ENCODE measurements at regions not wholly inside any gene's neighbourhood (a gene's known extent, or its start where the extent isn't known, plus 50 kb on each side); places are given as distances from the start of the nearest gene placed in this dataset.

DNA sequence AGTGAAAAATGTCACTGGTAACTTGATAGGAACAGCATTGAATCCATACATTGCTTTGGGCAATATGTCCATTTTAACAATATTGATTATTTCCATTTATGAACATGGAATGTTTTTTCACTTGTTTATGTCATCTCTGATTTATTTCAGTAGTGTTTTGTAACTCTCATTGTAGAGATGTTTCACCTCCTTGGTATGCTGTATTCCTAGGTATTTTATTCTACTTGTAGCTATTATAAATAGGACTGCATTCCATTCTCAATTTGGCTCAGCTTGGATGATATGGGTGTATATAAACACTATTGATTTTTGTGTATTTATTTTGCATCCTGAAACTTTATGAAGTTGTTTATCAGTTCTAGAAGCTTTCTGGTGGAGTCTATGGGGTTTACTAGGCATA lies 730.3 kb downstream of the DOK5 start:
- no peak for TF ChIP-seq LEF1 (IDR thresholded peaks at IDR 0.05; ENCODE audit: borderline replicate concordance)
- TF ChIP-seq ARNT (IDR thresholded peaks at IDR 0.05): no peak
- TF ChIP-seq FOXK2 (IDR thresholded peaks at IDR 0.05): no peak
